ENCODE measurements at regions not wholly inside any gene's neighbourhood (a gene's known extent, or its start where the extent isn't known, plus 50 kb on each side); places are given as distances from the start of the nearest gene placed in this dataset.

GRCh38 chr21:28431527-28432200 lies 561.0 kb downstream of the LTN1 start:
- TF ChIP-seq CTCF (IDR thresholded peaks at IDR 0.05): no peak
- TF ChIP-seq POLR2AphosphoS5 (IDR thresholded peaks at IDR 0.05; ENCODE audit: insufficient read depth in 1 of 2, low read depth in 1 of 2): no peak

Measured in vagina (tissue), 2 donors.